GM23338 (cell line): ENCODE measurements at regions not wholly inside any gene's neighbourhood (a gene's known extent, or its start where the extent isn't known, plus 50 kb on each side); places are given as distances from the start of the nearest gene placed in this dataset.
"Not testable (repeated sequence)": the region's sequence is repeated elsewhere in the genome, so short reads cannot be mapped to it uniquely, and the experiment has no call there.

Experiments
- CREB1 ChIP-seq: fragments of 250-450 bp; sonication (Bioruptor Pico); IDR thresholded peaks from 2 replicates; pipeline ENCODE4 v1.5.0; 2020; ENCODE audit warnings: low read depth, mild to moderate bottlenecking, moderate library complexity
- EZH2 ChIP-seq: fragments of 200-600 bp; sonication (generic); IDR thresholded peaks from one replicate; pipeline ENCODE4 v1.8.0; 2017; ENCODE audit warnings: antibody characterized with exemption, mild to moderate bottlenecking, low read depth; ENCODE audit not compliant: unreplicated experiment
- EZH2phosphoT487 ChIP-seq: fragments of 200-600 bp; sonication (generic); IDR thresholded peaks from one replicate; pipeline ENCODE4 v1.8.1; 2018; ENCODE audit warnings: antibody characterized with exemption; ENCODE audit not compliant: unreplicated experiment
- JUNB ChIP-seq: IDR thresholded peaks from one replicate; pipeline ENCODE4 v1.6.1; 2016; ENCODE audit warnings: antibody characterized with exemption; ENCODE audit not compliant: unreplicated experiment
- NANOG ChIP-seq: IDR thresholded peaks from 2 replicates; pipeline ENCODE4 v1.6.1; 2016; ENCODE audit warnings: antibody characterized with exemption, borderline replicate concordance
- POLR2AphosphoS5 ChIP-seq: IDR thresholded peaks from 2 replicates; pipeline ENCODE4 v1.6.1; 2016; ENCODE audit warnings: antibody characterized with exemption, low read depth
- REST ChIP-seq: IDR thresholded peaks from one replicate; pipeline ENCODE4 v1.6.1; 2018; ENCODE audit warnings: antibody characterized with exemption; ENCODE audit not compliant: unreplicated experiment
- STAT1 ChIP-seq: IDR thresholded peaks from one replicate; pipeline ENCODE4 v1.6.1; 2016; ENCODE audit warnings: antibody characterized with exemption; ENCODE audit not compliant: unreplicated experiment
- ZNF114 ChIP-seq: fragments of 250-450 bp; sonication (Bioruptor Pico); IDR thresholded peaks from 2 replicates; pipeline ENCODE4 v1.5.0; 2020; ENCODE audit warnings: mild to moderate bottlenecking, moderate library complexity
- ZNF462 ChIP-seq: fragments of 250-450 bp; sonication (Bioruptor Pico); IDR thresholded peaks from 2 replicates; pipeline ENCODE4 v1.5.0; 2020; ENCODE audit warnings: mild to moderate bottlenecking, moderate library complexity
- TF ChIP-seq, protein P1 (sequence below), 2 experiments: fragments of 200-600 bp in 1 of 2; sonication (generic) in 1 of 2; conservative IDR thresholded peaks; 2 replicates each; pipeline versions ENCODE4 v1.5.1 to v1.6.1; 2016 to 2017; ENCODE audit warnings: antibody characterized with exemption in 2 of 2, low read depth in 2 of 2, mild to moderate bottlenecking in 2 of 2, moderate library complexity in 1 of 2
- TF ChIP-seq, protein P2 (sequence below): IDR thresholded peaks from 2 replicates; pipeline ENCODE4 v1.6.1; 2016; ENCODE audit warnings: antibody characterized with exemption

DNA sequence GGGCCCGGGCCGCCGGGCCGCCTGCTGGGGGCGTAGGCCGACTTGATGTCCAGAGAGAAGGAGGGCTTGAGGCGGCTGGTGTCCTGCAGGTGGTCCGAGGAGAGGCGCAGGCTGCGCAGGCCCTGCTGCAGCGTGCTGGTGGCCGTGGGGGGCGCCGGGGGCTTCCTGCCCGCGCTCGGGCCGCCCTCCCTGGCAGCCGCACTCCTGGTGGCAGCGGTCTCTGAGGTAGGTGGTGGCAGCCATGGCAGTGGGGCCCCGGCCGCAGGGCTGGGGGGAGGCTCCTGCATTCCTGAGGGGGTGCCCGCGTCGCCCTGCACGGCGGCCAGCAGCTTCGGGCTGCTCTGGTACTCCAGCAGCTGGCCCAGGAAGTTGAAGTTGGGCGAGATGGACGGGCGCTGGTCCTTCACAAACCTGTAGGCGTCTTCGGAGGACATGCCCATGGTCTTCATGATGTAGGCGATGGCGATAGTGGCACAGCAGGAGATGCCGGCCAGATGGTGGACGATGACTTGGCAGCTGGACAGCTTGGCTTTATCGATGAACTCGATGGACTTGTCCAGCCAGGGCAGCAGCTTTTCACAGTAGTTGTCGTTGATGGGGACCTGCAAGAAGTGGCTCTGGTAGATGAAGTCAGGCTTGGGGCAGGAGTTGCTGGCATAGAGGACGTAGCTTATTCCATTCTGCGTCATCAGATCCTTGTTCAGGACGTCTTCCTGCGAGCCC lies 136.1 kb upstream of the PTPN20 start:
- TF ChIP-seq STAT1; EZH2; REST; POLR2AphosphoS5; JUNB; ZNF462 (CRISPR knock-in tag); NANOG; EZH2phosphoT487; CREB1; ZNF114 (CRISPR knock-in tag): not testable (repeated sequence)
- TF ChIP-seq, protein P1, sequence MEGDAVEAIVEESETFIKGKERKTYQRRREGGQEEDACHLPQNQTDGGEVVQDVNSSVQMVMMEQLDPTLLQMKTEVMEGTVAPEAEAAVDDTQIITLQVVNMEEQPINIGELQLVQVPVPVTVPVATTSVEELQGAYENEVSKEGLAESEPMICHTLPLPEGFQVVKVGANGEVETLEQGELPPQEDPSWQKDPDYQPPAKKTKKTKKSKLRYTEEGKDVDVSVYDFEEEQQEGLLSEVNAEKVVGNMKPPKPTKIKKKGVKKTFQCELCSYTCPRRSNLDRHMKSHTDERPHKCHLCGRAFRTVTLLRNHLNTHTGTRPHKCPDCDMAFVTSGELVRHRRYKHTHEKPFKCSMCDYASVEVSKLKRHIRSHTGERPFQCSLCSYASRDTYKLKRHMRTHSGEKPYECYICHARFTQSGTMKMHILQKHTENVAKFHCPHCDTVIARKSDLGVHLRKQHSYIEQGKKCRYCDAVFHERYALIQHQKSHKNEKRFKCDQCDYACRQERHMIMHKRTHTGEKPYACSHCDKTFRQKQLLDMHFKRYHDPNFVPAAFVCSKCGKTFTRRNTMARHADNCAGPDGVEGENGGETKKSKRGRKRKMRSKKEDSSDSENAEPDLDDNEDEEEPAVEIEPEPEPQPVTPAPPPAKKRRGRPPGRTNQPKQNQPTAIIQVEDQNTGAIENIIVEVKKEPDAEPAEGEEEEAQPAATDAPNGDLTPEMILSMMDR (conservative IDR thresholded peaks at IDR 0.05; ENCODE audit: low read depth in 2 of 2) = not testable (repeated sequence)
- TF ChIP-seq, protein P2, sequence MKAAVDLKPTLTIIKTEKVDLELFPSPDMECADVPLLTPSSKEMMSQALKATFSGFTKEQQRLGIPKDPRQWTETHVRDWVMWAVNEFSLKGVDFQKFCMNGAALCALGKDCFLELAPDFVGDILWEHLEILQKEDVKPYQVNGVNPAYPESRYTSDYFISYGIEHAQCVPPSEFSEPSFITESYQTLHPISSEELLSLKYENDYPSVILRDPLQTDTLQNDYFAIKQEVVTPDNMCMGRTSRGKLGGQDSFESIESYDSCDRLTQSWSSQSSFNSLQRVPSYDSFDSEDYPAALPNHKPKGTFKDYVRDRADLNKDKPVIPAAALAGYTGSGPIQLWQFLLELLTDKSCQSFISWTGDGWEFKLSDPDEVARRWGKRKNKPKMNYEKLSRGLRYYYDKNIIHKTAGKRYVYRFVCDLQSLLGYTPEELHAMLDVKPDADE = not testable (repeated sequence)
